SK-N-MC (cell line): ENCODE measurements at regions not wholly inside any gene's neighbourhood (a gene's known extent, or its start where the extent isn't known, plus 50 kb on each side); places are given as distances from the start of the nearest gene placed in this dataset.

Source experiments
- EZH2 ChIP-seq: fragments of 200-600 bp; sonication (generic); IDR thresholded peaks from one replicate; pipeline ENCODE4 v1.6.1; 2017; ENCODE audit warnings: antibody characterized with exemption
- FOXP2 ChIP-seq: optimal IDR thresholded peaks from 2 replicates; pipeline ENCODE3; 2011; ENCODE audit warnings: mild to moderate bottlenecking, moderate library complexity; ENCODE audit not compliant: insufficient read depth; ENCODE audit errors: extremely low read length, control extremely low read depth

DNA sequence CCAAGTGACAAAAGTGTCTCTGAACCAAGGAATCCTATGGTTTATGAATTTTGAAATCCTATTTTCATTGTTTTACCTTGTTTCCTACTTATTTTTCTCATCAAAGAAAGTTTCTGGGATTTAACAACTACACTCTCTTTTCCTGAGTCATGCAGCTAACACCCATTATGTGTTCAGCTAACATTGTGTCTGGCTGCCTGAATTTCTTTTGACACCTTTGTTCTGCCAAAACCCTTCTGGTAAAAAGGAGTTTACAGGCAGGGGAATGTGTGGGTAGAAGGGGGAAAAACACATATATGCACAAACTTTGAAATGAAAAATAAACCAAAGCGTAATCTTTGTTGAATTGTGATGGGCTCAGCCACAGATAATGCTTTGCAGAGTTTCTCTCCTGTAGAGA, 146.2 kb downstream of the COX7C start:
- TF ChIP-seq EZH2, result no peak
- TF ChIP-seq FOXP2, result no peak
